GM12875 (cell line): ENCODE measurements at regions not wholly inside any gene's neighbourhood (a gene's known extent, or its start where the extent isn't known, plus 50 kb on each side); places are given as distances from the start of the nearest gene placed in this dataset.

Source experiments
- H3K4me3 ChIP-seq: one replicate; pipeline ENCODE4 v1.5.1; 2011; ENCODE audit warnings: low read depth, low read length, control low read depth
- TF ChIP-seq, protein P1 (sequence below): IDR thresholded peaks from 2 replicates; pipeline ENCODE4 v1.5.1; 2011; ENCODE audit warnings: low read depth, mild to moderate bottlenecking, control low read depth, inconsistent platforms, low read length, moderate library complexity, borderline replicate concordance; ENCODE audit not compliant: insufficient read depth

DNA sequence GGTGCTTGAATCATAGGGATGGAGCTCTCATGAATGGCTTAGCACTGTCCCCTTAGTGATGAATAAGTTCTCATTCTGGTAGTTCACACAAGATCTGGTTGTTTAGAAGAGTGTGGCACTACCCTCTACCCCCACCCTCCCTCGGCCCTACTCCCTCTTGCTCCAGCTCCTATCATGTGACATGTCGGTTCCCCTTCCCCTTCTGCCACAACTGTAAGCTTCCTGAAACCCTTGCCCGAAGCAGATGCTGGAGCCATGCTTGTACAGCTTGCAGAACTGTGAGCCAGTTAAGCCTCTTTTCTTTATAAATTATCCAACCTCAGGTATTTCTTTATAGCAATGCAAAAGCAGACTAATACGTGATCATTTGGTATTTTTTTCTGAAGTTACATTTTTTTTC is 1012.6 kb downstream of the BCL11A start:
- H3K4me3 ChIP-seq: no peak overlapping the region
- TF ChIP-seq, protein P1, sequence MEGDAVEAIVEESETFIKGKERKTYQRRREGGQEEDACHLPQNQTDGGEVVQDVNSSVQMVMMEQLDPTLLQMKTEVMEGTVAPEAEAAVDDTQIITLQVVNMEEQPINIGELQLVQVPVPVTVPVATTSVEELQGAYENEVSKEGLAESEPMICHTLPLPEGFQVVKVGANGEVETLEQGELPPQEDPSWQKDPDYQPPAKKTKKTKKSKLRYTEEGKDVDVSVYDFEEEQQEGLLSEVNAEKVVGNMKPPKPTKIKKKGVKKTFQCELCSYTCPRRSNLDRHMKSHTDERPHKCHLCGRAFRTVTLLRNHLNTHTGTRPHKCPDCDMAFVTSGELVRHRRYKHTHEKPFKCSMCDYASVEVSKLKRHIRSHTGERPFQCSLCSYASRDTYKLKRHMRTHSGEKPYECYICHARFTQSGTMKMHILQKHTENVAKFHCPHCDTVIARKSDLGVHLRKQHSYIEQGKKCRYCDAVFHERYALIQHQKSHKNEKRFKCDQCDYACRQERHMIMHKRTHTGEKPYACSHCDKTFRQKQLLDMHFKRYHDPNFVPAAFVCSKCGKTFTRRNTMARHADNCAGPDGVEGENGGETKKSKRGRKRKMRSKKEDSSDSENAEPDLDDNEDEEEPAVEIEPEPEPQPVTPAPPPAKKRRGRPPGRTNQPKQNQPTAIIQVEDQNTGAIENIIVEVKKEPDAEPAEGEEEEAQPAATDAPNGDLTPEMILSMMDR: no peak

GRCh38 chr2:59538398-59538911 is 1015.0 kb downstream of the BCL11A start:
- H3K4me3 ChIP-seq: no peak overlapping the region
- TF ChIP-seq, protein P1: no peak

DNA sequence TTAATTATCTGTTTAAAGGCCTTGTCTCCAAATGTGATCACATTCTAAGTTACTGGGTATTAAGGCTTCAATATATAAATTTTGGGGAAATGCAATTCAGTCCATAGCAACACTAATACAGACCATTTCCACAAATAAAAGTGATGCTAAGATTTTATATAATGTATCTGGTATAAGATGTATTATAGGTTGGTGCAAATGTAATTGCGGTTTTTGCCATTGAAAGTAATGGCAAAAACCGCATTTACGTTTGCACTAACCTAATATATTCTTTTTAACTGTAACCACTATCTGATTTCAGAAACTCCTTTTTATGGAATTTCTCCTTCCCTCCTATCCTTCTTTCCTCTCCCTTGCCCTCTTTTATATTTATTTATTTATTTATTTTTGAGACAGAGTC is 1020.6 kb downstream of the BCL11A start:
- TF ChIP-seq, protein P1: no peak
- no peak overlapping the region for H3K4me3 ChIP-seq

GRCh38 chr2:59530258-59530657 is 1023.2 kb downstream of the BCL11A start:
- TF ChIP-seq, protein P1: no peak

GRCh38 chr2:59529726-59530125 is 1023.7 kb downstream of the BCL11A start:
- TF ChIP-seq, protein P1: no peak

More at GRCh38 chr2:59530258-59530657, 1023.2 kb downstream of the BCL11A start:
- H3K4me3 ChIP-seq: no peak overlapping the region

GRCh38 chr2:59528525-59528924 is 1024.9 kb downstream of the BCL11A start:
- no peak overlapping the region for H3K4me3 ChIP-seq
- TF ChIP-seq, protein P1: no peak

More at GRCh38 chr2:59529726-59530125, 1023.7 kb downstream of the BCL11A start:
- H3K4me3 ChIP-seq: no peak overlapping the region

- TF ChIP-seq, protein P1: no peak
- H3K4me3 ChIP-seq: no peak overlapping the region
Measured at GRCh38 chr2:59502981-59503380, 1050.5 kb downstream of the BCL11A start.
